ENCODE measurements at regions not wholly inside any gene's neighbourhood (a gene's known extent, or its start where the extent isn't known, plus 50 kb on each side); places are given as distances from the start of the nearest gene placed in this dataset.

DNA sequence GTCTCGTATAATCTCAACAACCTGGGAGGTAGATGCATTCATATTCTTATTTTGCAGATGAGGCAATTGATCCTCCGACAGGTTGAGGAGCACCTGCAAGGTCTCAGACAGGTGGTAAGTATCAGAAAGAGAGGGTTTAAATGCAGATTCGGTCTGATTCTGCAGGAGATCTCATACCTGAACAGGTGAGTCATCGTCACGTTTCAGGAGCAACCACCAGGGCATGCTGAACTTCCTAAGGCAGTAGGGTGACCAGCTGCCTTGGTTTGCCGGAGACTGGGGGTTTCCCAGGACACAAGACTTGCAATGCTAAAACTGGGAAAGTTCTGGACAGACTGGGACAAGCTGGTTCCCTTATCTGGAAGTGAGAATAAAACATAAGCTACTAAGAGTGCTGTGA is 68.8 kb upstream of the TSHZ3 start:
- H3K4me3 ChIP-seq (ENCODE audit: low read depth, low read length) = no peak overlapping the region
- DNase-seq (ENCODE audit: low read depth) = no peak
- TF ChIP-seq, protein P1, sequence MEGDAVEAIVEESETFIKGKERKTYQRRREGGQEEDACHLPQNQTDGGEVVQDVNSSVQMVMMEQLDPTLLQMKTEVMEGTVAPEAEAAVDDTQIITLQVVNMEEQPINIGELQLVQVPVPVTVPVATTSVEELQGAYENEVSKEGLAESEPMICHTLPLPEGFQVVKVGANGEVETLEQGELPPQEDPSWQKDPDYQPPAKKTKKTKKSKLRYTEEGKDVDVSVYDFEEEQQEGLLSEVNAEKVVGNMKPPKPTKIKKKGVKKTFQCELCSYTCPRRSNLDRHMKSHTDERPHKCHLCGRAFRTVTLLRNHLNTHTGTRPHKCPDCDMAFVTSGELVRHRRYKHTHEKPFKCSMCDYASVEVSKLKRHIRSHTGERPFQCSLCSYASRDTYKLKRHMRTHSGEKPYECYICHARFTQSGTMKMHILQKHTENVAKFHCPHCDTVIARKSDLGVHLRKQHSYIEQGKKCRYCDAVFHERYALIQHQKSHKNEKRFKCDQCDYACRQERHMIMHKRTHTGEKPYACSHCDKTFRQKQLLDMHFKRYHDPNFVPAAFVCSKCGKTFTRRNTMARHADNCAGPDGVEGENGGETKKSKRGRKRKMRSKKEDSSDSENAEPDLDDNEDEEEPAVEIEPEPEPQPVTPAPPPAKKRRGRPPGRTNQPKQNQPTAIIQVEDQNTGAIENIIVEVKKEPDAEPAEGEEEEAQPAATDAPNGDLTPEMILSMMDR (IDR thresholded peaks at IDR 0.05; ENCODE audit: insufficient read depth, low read depth, low read length) = no peak

DNA sequence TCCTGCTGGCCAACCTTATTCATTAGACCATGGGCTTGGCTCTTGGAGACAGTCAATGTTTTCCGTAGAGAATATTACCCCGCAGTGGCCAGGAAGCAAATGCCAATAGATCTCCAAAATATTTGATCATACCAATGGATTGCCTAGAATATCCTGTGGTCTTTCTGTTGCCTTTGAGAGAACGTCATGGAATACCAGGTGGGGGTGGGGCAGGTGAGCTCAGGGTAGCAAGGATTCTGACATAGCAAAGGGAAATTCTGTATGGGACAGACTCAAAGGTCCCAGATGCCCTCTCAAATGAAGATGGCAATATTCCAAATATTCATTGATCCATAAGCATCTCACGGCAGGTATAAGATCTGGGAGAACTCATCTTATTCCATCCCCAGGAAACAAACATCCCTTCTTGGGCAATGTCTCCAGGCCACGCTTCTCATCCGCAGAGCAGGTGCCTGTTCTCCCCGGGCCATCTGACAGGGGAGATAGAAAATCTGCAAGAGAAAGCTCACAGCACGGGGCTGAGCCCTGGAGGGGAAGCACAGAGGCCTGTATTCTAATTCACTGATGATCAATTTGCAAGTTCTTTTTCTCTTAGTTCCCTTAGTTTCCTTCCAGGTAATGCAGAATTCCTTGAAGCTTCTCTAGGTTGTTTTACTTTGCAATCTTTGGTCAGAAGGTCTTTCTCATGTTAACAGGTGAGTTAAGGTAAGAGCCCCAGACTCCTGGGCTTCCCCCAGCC is 69.6 kb upstream of the TSHZ3 start:
- no peak for DNase-seq (ENCODE audit: low read depth)
- TF ChIP-seq, protein P1 (IDR thresholded peaks at IDR 0.05; ENCODE audit: insufficient read depth, low read depth, low read length) = no peak
- H3K4me3 ChIP-seq (ENCODE audit: low read depth, low read length) = no peak overlapping the region

DNA sequence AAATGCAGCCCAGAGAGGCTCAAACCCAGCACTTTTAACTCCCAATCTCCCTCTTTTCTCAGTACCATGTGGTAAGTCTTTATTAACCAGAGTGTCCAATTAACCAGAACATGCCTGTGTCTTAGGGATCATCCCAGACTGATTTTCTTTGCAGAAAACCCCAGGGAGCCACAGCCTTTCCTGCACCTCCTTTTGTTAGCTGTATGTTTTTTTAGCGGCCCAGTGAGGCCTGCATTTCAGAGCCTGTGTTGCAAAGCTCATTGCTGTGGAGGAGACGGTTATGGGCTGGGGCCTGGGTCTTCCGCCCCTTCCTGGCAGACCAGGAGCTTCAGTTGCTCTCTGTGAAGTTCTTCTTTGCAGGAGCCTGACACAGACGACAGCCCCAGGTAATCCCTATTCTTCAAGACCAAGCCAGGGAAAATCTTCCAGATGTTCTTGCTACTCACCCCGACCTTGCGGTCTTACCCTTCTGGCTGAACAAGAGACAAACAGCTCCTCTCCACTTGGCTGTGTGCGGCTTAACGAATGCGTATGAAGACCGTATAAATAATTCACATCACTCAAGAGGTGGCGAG is 70.7 kb upstream of the TSHZ3 start:
- no peak for DNase-seq (ENCODE audit: low read depth)
- TF ChIP-seq, protein P1 (IDR thresholded peaks at IDR 0.05; ENCODE audit: insufficient read depth, low read depth, low read length) = no peak
- H3K4me3 ChIP-seq (ENCODE audit: low read depth, low read length) = no peak overlapping the region

DNA sequence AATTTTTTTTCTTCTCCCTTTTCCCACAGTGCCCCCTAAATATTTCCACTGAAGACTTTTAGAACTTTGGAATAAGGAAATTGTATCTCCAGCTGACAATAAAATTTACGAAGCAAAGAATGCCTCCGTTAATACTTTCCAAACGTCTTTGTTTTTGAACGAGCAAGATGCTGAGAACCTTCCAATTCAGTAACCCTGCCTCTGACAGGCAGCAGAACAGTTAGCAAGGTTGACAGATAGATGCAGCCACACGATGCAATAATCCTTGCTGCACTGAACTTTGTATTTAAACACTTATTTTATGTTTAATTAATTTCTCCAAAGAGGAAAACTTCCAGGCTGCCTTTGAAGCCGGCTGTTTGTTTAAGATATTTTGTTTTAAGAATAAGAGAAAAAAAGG is 71.8 kb upstream of the TSHZ3 start:
- DNase-seq (ENCODE audit: low read depth) = no peak
- TF ChIP-seq, protein P1 (IDR thresholded peaks at IDR 0.05; ENCODE audit: insufficient read depth, low read depth, low read length) = no peak

DNA sequence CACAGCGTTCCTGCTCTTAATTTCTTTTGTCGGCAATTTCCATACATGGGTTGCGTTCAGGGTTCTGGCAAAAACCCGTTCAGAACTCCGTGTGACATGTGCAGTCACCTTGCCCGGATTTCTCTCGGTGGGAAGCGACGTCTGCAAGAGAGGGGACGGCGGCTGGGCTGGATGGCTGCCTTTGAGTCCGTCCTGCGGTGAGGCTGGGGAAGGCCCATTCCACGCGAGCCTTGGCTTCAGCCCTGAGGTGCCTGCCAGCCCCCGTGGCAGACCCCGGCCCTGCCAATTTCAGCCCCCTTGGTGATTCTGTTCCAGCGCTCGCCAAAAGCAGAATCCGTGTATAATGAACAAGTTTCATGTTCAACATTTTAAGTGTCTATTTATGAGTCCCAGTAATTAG is 72.6 kb upstream of the TSHZ3 start:
- TF ChIP-seq, protein P1 (IDR thresholded peaks at IDR 0.05; ENCODE audit: insufficient read depth, low read depth, low read length) = no peak
- no peak overlapping the region for H3K4me3 ChIP-seq (ENCODE audit: low read depth, low read length)
- DNase-seq (ENCODE audit: low read depth) = no peak

More for the DNA sequence above, 71.8 kb upstream of the TSHZ3 start:
- no peak overlapping the region for H3K4me3 ChIP-seq (ENCODE audit: low read depth, low read length)

DNA sequence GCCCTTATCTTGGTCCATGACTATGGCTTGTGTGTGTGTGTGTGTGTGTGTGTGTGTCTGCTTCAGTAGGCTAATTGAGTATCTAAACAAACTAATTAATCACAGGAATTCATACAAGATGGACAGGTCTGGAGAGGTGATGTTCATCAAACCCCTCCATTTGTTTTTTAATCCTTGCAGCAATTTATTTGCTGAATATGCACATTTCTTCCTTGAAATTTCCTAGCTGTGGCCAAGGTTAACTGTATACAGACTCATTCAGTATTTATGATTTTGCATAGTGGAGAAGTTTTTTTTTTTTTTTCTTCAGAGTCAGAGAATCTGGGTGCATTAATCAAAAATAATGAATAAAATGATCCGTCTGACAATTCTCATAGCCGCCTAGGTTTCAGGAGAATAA is 74.7 kb upstream of the TSHZ3 start:
- no peak for DNase-seq (ENCODE audit: low read depth)
- no peak overlapping the region for H3K4me3 ChIP-seq (ENCODE audit: low read depth, low read length)
- TF ChIP-seq, protein P1 (IDR thresholded peaks at IDR 0.05; ENCODE audit: insufficient read depth, low read depth, low read length) = no peak
